ENCODE measurements at regions not wholly inside any gene's neighbourhood (a gene's known extent, or its start where the extent isn't known, plus 50 kb on each side); places are given as distances from the start of the nearest gene placed in this dataset.

GRCh38 chr1:104853276-104853675 lies 1103.6 kb downstream of the AMY1C start:
- Histone ChIP-seq H3F3A (ENCODE audit: low read depth) (no peaks in the 10 kb centered on the region), H3K4me3 (no peak overlapping the region), H3K79me2 (ENCODE audit: low read depth) (no peaks in the 10 kb centered on the region), H3K9me3 (ENCODE audit: low read depth) (no peaks in the 10 kb centered on the region), H3K27me3 (no peaks in the 10 kb centered on the region), H4K20me1 (ENCODE audit: low read depth) (no peaks in the 10 kb centered on the region), H3K9ac (no peak overlapping the region), H3K4me2 (no peak overlapping the region), H3K36me3 (no peaks in the 10 kb centered on the region), H3K4me1 (no peaks in the 10 kb centered on the region), H3K27ac (no peak overlapping the region), H2AFZ (replicated peaks) (no peak overlapping the region)
- DNase-seq (ENCODE audit: low spot score), result no peak
- Mint-ChIP-seq H3K36me3 (no peaks in the 10 kb centered on the region), H3K4me1 (no peaks in the 10 kb centered on the region), H3K4me3 (no peak overlapping the region), H3K9me3 (peaks cover 2% of the 10 kb centered on the region), H3K27ac (no peak overlapping the region), H3K27me3 (ENCODE audit: insufficient read depth, low read depth) (no peaks in the 10 kb centered on the region)
- TF ChIP-seq EZH2 (IDR thresholded peaks at IDR 0.05), result no peak
- TF ChIP-seq EZH2phosphoT487 (IDR thresholded peaks at IDR 0.05), result no peak
- no peak for TF ChIP-seq CTCF (IDR thresholded peaks at IDR 0.05)

GRCh38 chr1:104854529-104854928 lies 1104.8 kb downstream of the AMY1C start:
- Histone ChIP-seq H3K4me3 (no peak overlapping the region), H3K9me3 (ENCODE audit: low read depth) (no peaks in the 10 kb centered on the region), H4K20me1 (ENCODE audit: low read depth) (no peaks in the 10 kb centered on the region), H3K27ac (no peak overlapping the region), H2AFZ (replicated peaks) (no peak overlapping the region), H3K79me2 (ENCODE audit: low read depth) (no peaks in the 10 kb centered on the region), H3K4me1 (no peaks in the 10 kb centered on the region), H3K27me3 (no peaks in the 10 kb centered on the region), H3K9ac (no peak overlapping the region), H3K4me2 (no peak overlapping the region), H3F3A (ENCODE audit: low read depth) (no peaks in the 10 kb centered on the region), H3K36me3 (no peaks in the 10 kb centered on the region)
- H3K4me1 Mint-ChIP-seq, result no peaks in the 10 kb centered on the region
- no peak for TF ChIP-seq CTCF (IDR thresholded peaks at IDR 0.05)
- TF ChIP-seq EZH2phosphoT487 (IDR thresholded peaks at IDR 0.05), result no peak
- no peak for TF ChIP-seq EZH2 (IDR thresholded peaks at IDR 0.05)
- H3K36me3 Mint-ChIP-seq, result no peaks in the 10 kb centered on the region
- H3K27ac Mint-ChIP-seq, result no peak overlapping the region
- peaks cover 5% of the 10 kb centered on the region for H3K9me3 Mint-ChIP-seq
- H3K27me3 Mint-ChIP-seq (ENCODE audit: insufficient read depth, low read depth), result peaks cover 4% of the 10 kb centered on the region
- no peak overlapping the region for H3K4me3 Mint-ChIP-seq
- no peak for DNase-seq (ENCODE audit: low spot score)

- no peaks in the 10 kb centered on the region for H3F3A ChIP-seq (ENCODE audit: low read depth)
- DNase-seq (ENCODE audit: low spot score), result no peak
- H2AFZ ChIP-seq (replicated peaks), result no peak overlapping the region
- Mint-ChIP-seq H3K4me1 (no peaks in the 10 kb centered on the region), H3K27me3 (ENCODE audit: insufficient read depth, low read depth) (peaks cover 6% of the 10 kb centered on the region), H3K4me3 (no peak overlapping the region), H3K36me3 (no peaks in the 10 kb centered on the region), H3K9me3 (peaks cover 5% of the 10 kb centered on the region), H3K27ac (no peak overlapping the region)
- H3K4me1 ChIP-seq, result no peaks in the 10 kb centered on the region
- H4K20me1 ChIP-seq (ENCODE audit: low read depth), result no peaks in the 10 kb centered on the region
- H3K79me2 ChIP-seq (ENCODE audit: low read depth), result no peaks in the 10 kb centered on the region
- no peak for TF ChIP-seq EZH2 (IDR thresholded peaks at IDR 0.05)
- no peak for TF ChIP-seq CTCF (IDR thresholded peaks at IDR 0.05)
- TF ChIP-seq EZH2phosphoT487 (IDR thresholded peaks at IDR 0.05), result no peak
- H3K36me3 ChIP-seq, result no peaks in the 10 kb centered on the region
- H3K27ac ChIP-seq, result no peak overlapping the region
- H3K4me2 ChIP-seq, result no peak overlapping the region
- H3K9ac ChIP-seq, result no peak overlapping the region
- no peak overlapping the region for H3K4me3 ChIP-seq
- no peaks in the 10 kb centered on the region for H3K9me3 ChIP-seq (ENCODE audit: low read depth)
- H3K27me3 ChIP-seq, result no peaks in the 10 kb centered on the region
These were observed 1105.9 kb downstream of the AMY1C start for GRCh38 chr1:104855550-104855949.
